OCI-LY3 (cell line): ENCODE measurements at regions not wholly inside any gene's neighbourhood (a gene's known extent, or its start where the extent isn't known, plus 50 kb on each side); places are given as distances from the start of the nearest gene placed in this dataset.

Source experiments
- CTCF ChIP-seq: fragments of 200-600, 300-600 bp; sonication (generic); IDR thresholded peaks from 2 replicates; pipeline ENCODE4 v1.5.1; 2014; ENCODE audit warnings: antibody characterized with exemption, low read length, low read depth
- EZH2phosphoT487 ChIP-seq: fragments of 200-600 bp; shearing (Covaris generic); IDR thresholded peaks from 2 replicates; pipeline ENCODE4 v1.6.1; 2018; ENCODE audit warnings: antibody characterized with exemption, mixed run types, low read depth

- TF ChIP-seq CTCF (no peak), EZH2phosphoT487 (no peak)
Observed at GRCh38 chr6:112557435-112557834, 210.3 kb downstream of the RFPL4B start.
